GM19452 (cell line): ENCODE measurements at regions not wholly inside any gene's neighbourhood (a gene's known extent, or its start where the extent isn't known, plus 50 kb on each side); places are given as distances from the start of the nearest gene placed in this dataset.

Experiments
- ATAC-seq: cut with Tn5 transposase; IDR thresholded peaks from one replicate; pipeline ENCODE4 v1.9.1; 2021; ENCODE audit not compliant: unreplicated experiment

GRCh38 chrX:20437683-20438082 is 171.0 kb upstream of the RPS6KA3 start:
- ATAC-seq = no peak

- no peak for ATAC-seq
Measured at GRCh38 chrX:20435913-20436312, 169.2 kb upstream of the RPS6KA3 start.

- no peak for ATAC-seq
Measured at GRCh38 chrX:20434986-20435385, 168.3 kb upstream of the RPS6KA3 start.

- ATAC-seq = no peak
Measured at GRCh38 chrX:20433388-20433775, 166.7 kb upstream of the RPS6KA3 start.

GRCh38 chrX:20432746-20433387 is 166.2 kb upstream of the RPS6KA3 start:
- no peak for ATAC-seq

- no peak for ATAC-seq
Measured at GRCh38 chrX:20432048-20432447, 165.3 kb upstream of the RPS6KA3 start.

GRCh38 chrX:20431486-20431885 is 164.8 kb upstream of the RPS6KA3 start:
- no peak for ATAC-seq

- ATAC-seq = no peak
Measured at GRCh38 chrX:20427173-20427770, 160.6 kb upstream of the RPS6KA3 start.

GRCh38 chrX:20421697-20422096 is 155.0 kb upstream of the RPS6KA3 start:
- ATAC-seq = no peak

GRCh38 chrX:20421275-20421674 is 154.6 kb upstream of the RPS6KA3 start:
- no peak for ATAC-seq

GRCh38 chrX:20420058-20420457 is 153.3 kb upstream of the RPS6KA3 start:
- ATAC-seq = no peak

- peak; percentile 72 for ATAC-seq
Measured at GRCh38 chrX:20418379-20419150, 151.9 kb upstream of the RPS6KA3 start.

- no peak for ATAC-seq
Measured at GRCh38 chrX:20414762-20415445, 148.2 kb upstream of the RPS6KA3 start.

GRCh38 chrX:20414066-20414465 is 147.4 kb upstream of the RPS6KA3 start:
- ATAC-seq = no peak

GRCh38 chrX:20412871-20413486 is 146.3 kb upstream of the RPS6KA3 start:
- ATAC-seq = peak; percentile 94

GRCh38 chrX:20410540-20410939 is 143.8 kb upstream of the RPS6KA3 start:
- ATAC-seq = no peak

- no peak for ATAC-seq
Measured at GRCh38 chrX:20409991-20410390, 143.3 kb upstream of the RPS6KA3 start.

GRCh38 chrX:20402956-20403355 is 136.2 kb upstream of the RPS6KA3 start:
- ATAC-seq = no peak

GRCh38 chrX:20399728-20400414 is 133.2 kb upstream of the RPS6KA3 start:
- no peak for ATAC-seq

GRCh38 chrX:20397587-20397986 is 130.9 kb upstream of the RPS6KA3 start:
- no peak for ATAC-seq

GRCh38 chrX:20394451-20394850 is 127.7 kb upstream of the RPS6KA3 start:
- ATAC-seq = no peak
